MM.1S (cell line): ENCODE measurements at regions not wholly inside any gene's neighbourhood (a gene's known extent, or its start where the extent isn't known, plus 50 kb on each side); places are given as distances from the start of the nearest gene placed in this dataset.

Experiments
- DNase-seq: peaks from one replicate; pipeline ENCODE4 v3.0.0-alpha.2; 2015
- H2AFZ ChIP-seq: fragments of 300-600 bp; sonication (generic); 2 replicates; pipeline ENCODE4 v1.6.0; 2016; ENCODE audit warnings: antibody characterized with exemption, low read length
- H3F3A ChIP-seq: fragments of 300-600 bp; sonication (generic); 2 replicates; pipeline ENCODE4 v1.6.1; 2016; ENCODE audit warnings: mild to moderate bottlenecking, antibody characterized with exemption, low read length, moderate library complexity, mixed read lengths; ENCODE audit not compliant: insufficient read depth
- H3K27ac ChIP-seq: fragments of 300-600 bp; sonication (generic); 2 replicates; pipeline ENCODE4 v1.5.1; 2016; ENCODE audit warnings: mild to moderate bottlenecking, low read length
- H3K27me3 ChIP-seq: fragments of 300-600 bp; sonication (generic); replicated peaks from 2 replicates; pipeline ENCODE4 v1.6.0; 2016; ENCODE audit warnings: low read length; ENCODE audit not compliant: insufficient read depth
- H3K36me3 ChIP-seq: fragments of 300-600 bp; sonication (generic); replicated peaks from 2 replicates; pipeline ENCODE4 v1.6.1; 2016; ENCODE audit warnings: mild to moderate bottlenecking, low read length, mixed read lengths; ENCODE audit not compliant: insufficient read depth
- H3K4me1 ChIP-seq: fragments of 300-600 bp; sonication (generic); 2 replicates; pipeline ENCODE4 v1.6.1; 2016; ENCODE audit warnings: low read length, mixed read lengths
- H3K4me2 ChIP-seq: fragments of 300-600 bp; sonication (generic); 2 replicates; pipeline ENCODE4 v1.6.0; 2016; ENCODE audit warnings: low read depth, low read length
- H3K4me3 ChIP-seq: fragments of 300-600 bp; sonication (generic); 2 replicates; pipeline ENCODE4 v1.5.1; 2016; ENCODE audit warnings: low read length, mixed read lengths
- H3K79me2 ChIP-seq: fragments of 300-600 bp; sonication (generic); 2 replicates; pipeline ENCODE4 v1.6.1; 2016; ENCODE audit warnings: mixed run types, low read length, mixed read lengths
- H3K9ac ChIP-seq: fragments of 300-600 bp; sonication (generic); 2 replicates; pipeline ENCODE4 v1.6.1; 2016; ENCODE audit warnings: low read length, mixed read lengths
- H3K9me2 ChIP-seq: fragments of 300-600 bp; sonication (generic); replicated peaks from 2 replicates; pipeline ENCODE4 v1.6.1; 2016; ENCODE audit warnings: mild to moderate bottlenecking, low read length, mixed read lengths; ENCODE audit not compliant: insufficient read depth
- H3K9me3 ChIP-seq: fragments of 300-600 bp; sonication (generic); replicated peaks from 2 replicates; pipeline ENCODE4 v1.6.1; 2016; ENCODE audit warnings: mild to moderate bottlenecking, low read length, mixed read lengths; ENCODE audit not compliant: insufficient read depth
- H4K20me1 ChIP-seq: fragments of 300-600 bp; sonication (generic); 2 replicates; pipeline ENCODE4 v1.6.1; 2016; ENCODE audit warnings: mild to moderate bottlenecking, low read length, moderate library complexity, mixed read lengths; ENCODE audit not compliant: insufficient read depth
- CTCF ChIP-seq: fragments of 300-600 bp; sonication (generic); IDR thresholded peaks from 2 replicates; pipeline ENCODE4 v1.5.1; 2016; ENCODE audit warnings: antibody characterized with exemption, low read length, mixed read lengths
- EZH2 ChIP-seq: fragments of 300-600 bp; sonication (generic); optimal IDR thresholded peaks from 2 replicates; pipeline ENCODE3; 2017; ENCODE audit warnings: low read depth, mild to moderate bottlenecking, antibody characterized with exemption, low read length, mixed read lengths
- EZH2phosphoT487 ChIP-seq: fragments of 300-600 bp; sonication (generic); IDR thresholded peaks from 2 replicates; pipeline ENCODE4 v1.6.1; 2018; ENCODE audit warnings: antibody characterized with exemption, low read length

- Histone ChIP-seq H3K79me2 (no peaks in the 10 kb centered on the region), H3K36me3 (no peaks in the 10 kb centered on the region), H3F3A (no peaks in the 10 kb centered on the region), H3K9ac (no peak overlapping the region), H3K4me1 (no peaks in the 10 kb centered on the region), H4K20me1 (no peaks in the 10 kb centered on the region), H3K9me3 (no peaks in the 10 kb centered on the region), H3K27ac (no peak overlapping the region), H3K4me3 (no peak overlapping the region), H3K27me3 (no peaks in the 10 kb centered on the region), H3K9me2 (no peaks in the 10 kb centered on the region), H2AFZ (no peak overlapping the region), H3K4me2 (no peak overlapping the region)
- TF ChIP-seq EZH2 (no peak), CTCF (no peak), EZH2phosphoT487 (no peak)
- DNase-seq, result no peak
Observed at GRCh38 chr6:153872946-153873345, 166.1 kb upstream of the OPRM1 start.

GRCh38 chr6:153862927-153863326 is 176.1 kb upstream of the OPRM1 start:
- Histone ChIP-seq H3K27ac (no peak overlapping the region), H3K4me1 (no peaks in the 10 kb centered on the region), H3K79me2 (no peaks in the 10 kb centered on the region), H3K27me3 (no peaks in the 10 kb centered on the region), H3F3A (no peaks in the 10 kb centered on the region), H3K9me3 (no peaks in the 10 kb centered on the region), H3K4me3 (no peak overlapping the region), H2AFZ (no peak overlapping the region), H3K9me2 (no peaks in the 10 kb centered on the region), H3K9ac (no peak overlapping the region), H3K36me3 (no peaks in the 10 kb centered on the region), H4K20me1 (no peaks in the 10 kb centered on the region), H3K4me2 (no peak overlapping the region)
- TF ChIP-seq CTCF (no peak), EZH2phosphoT487 (no peak), EZH2 (no peak)
- DNase-seq, result no peak

- H2AFZ ChIP-seq, result no peak overlapping the region
- no peaks in the 10 kb centered on the region for H3K9me3 ChIP-seq
- DNase-seq, result no peak
- no peak overlapping the region for H3K9ac ChIP-seq
- no peaks in the 10 kb centered on the region for H3K4me1 ChIP-seq
- no peaks in the 10 kb centered on the region for H3F3A ChIP-seq
- H4K20me1 ChIP-seq, result no peaks in the 10 kb centered on the region
- no peaks in the 10 kb centered on the region for H3K9me2 ChIP-seq
- TF ChIP-seq EZH2, result no peak
- TF ChIP-seq EZH2phosphoT487, result no peak
- no peak for TF ChIP-seq CTCF
- no peaks in the 10 kb centered on the region for H3K27me3 ChIP-seq
- no peak overlapping the region for H3K4me2 ChIP-seq
- H3K36me3 ChIP-seq, result no peaks in the 10 kb centered on the region
- no peaks in the 10 kb centered on the region for H3K79me2 ChIP-seq
- H3K27ac ChIP-seq, result no peak overlapping the region
- H3K4me3 ChIP-seq, result no peak overlapping the region
Observed at GRCh38 chr6:153862139-153862538, 176.9 kb upstream of the OPRM1 start.
